ENCODE measurements at regions not wholly inside any gene's neighbourhood (a gene's known extent, or its start where the extent isn't known, plus 50 kb on each side); places are given as distances from the start of the nearest gene placed in this dataset.

DNA sequence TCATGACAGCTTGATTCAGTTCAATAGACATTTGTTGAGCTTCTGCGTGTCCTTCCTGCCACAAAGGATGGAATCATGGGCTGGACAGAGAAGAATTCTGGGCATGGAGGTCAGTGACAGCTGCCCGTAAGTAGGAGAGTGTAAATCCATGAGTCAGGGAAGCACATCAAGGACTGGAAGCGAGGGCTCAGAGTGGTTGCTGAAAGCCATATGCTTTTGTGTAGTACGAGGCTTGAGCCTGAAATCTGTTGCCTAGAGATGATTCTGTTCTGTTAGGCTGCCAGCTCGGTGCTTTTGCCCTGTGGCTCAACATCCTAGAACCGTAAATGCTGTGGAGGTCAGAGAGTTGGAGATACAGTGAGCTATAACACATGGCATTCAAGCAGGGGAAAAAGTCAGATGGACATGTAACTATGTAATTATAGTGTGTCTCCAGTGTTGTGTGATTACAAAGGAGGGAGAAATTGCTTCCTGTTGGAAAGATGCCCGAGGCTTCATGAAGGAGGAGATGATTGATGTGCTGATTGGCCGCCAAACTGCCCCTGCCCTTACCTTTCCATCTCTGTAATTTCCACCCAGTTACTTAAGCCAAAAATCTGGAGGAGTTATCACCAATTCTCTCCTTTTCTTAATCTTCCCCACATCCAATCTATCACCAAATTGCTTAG is 92.8 kb upstream of the CACNA1E start:
- no peak for DNase-seq (ENCODE audit: low spot score)

DNA sequence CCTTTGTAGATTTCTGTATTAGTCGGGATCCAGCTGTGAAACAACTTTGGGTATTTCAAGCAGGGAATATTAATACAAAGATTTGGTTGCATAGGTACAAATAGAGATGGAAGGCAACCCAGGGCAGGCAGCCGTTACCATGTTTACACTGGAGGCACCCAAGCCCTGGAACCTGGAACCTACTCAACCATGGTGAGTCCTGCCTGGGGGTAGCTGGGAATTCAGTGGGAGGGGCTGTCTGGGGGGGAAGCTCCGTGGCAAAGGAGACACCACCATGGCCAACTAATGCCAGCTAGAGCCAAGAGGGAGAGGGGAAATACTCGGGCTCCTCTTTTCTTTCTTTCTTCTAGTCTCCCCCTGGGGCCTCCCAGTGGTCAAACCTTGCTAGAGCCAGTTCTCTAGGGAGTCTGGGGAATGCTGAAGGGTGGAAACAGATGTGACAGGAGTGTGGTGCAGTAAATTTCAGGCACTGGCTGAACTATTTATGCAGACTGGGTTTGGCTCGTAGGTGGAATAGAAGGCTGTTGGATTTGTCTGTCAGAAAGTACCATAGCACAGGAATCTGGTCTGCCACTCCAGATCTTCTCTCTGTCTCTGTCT is 91.9 kb upstream of the CACNA1E start:
- no peak for DNase-seq (ENCODE audit: low spot score)

DNA sequence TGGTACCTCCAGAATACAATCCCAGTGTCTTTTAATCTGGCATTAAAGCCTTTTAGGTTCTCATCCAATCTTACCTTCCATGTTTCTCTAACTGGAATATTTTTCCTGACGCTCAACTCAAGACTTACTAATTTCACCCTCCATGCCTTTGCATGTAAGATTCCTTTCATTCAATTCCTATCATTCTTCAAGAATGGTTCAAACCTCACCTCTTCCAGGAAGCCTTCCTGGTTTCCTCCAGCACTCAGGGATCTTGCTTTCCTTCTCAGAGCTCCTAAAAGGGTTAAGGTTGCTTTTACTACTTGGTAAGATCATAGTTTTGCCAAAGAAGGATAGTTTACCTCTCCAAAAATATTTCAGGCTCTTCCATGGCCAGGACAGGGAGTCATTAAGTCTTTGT is 91.2 kb upstream of the CACNA1E start:
- DNase-seq (ENCODE audit: low spot score), result no peak

DNA sequence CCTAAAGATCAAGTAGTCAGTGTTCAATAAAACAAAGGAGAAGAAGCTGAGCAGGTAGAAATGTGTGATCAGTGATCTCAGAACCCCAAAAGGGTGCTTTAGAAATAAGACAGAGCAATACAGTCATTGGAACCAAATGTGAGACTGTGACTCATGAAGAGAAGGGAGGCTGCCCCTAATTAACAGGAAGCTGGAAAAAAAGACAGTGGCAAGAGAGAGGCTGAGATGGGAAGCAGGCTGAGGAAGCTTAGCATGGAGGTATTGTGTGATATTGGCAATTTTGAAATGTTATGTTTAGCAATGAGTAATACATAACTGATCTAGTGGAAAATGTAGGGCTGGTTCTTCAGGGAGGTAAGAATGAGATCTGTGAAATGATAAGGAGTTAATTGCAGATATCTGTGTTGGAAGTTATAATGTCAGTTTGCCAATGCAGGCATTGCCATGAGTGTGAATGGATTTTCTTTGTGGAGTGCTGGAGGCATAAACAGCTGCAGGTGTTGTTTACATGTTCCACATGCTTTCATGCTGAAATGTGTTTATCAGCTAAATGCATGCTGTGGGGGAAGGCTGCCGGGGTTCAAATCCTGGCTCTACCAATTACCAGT is 90.6 kb upstream of the CACNA1E start:
- DNase-seq (ENCODE audit: low spot score), result no peak

DNA sequence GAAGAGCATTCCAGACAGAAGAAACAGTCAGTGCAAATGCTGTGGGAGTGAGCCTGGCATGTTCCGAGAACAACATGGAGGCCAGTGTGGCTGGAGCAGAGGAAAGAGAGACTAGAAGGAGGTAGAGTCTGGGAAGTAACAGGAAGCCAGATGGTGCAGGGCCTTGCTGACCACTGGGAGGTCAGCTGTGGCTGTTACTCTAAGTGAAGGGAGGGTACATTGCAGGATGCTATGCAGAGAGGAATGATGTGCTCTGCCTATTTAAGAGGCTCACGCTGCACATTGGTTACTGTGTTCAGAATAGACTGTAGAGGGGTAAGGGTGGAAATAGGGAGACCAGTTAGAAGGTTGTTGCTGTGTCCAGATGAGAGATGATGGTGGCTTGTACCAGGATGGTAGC is 88.6 kb upstream of the CACNA1E start:
- DNase-seq (ENCODE audit: low spot score), result no peak

DNA sequence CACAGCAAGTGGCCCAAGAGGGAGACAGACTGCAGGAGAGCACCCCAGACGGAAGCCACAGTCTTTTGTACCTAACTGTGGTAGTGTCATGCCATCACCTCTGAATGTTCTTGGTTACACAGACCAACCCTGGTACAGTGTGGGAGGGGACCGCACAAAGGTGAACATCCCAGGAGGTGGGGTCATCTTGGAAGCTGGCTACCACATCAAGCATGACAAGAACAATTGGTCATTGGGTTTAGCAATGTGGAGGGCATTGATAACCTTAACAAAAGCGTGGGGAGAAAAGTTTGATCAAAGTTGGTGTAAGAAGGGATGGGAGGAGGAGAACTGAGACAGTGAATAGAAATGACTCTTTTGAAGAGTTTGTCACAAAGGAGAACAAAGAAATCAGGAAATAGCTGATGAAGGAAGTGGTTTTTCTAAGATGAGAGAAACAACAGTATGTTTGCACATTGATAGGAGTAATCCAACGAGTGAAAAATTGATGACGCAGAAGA is 87.1 kb upstream of the CACNA1E start:
- no peak for DNase-seq (ENCODE audit: low spot score)

DNA sequence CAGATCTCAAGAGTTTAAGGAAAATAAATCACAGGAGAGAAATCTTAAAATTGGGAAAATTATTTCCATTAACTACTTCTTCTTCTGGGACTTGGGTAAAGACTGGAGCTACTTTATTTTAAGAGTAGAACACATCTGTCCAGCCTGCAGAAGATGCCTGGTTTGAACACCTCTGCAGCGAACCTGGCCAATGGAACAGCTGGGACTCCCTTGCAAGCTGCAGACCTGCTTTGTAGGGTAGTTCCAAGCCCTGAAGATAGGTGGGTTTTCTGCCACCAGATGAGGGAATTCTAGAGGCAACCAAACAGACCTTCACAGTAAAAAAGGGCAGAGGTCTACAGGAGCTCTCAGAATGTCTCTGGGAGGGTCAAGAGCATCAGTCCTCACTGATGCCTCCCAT is 86.5 kb upstream of the CACNA1E start:
- no peak for DNase-seq (ENCODE audit: low spot score)

DNA sequence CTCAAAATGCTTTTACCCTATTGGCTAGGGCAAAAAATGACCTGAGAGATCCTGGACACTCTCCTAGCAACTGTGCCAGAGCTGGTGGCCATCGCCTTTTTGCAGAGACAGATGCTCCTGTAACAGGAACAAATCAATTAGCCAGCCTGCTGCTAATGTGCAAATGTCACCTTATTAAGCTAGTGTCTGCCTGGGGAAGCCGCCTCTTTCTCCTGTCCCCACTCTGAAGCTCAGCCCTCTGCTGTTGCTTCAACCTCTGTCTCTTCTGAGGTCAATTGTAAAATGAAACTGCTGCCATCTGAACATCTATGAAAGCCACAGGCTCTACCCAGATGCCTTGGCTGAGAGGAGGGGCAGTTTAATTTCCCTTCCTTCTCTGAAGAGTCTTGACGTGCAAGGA is 85.5 kb upstream of the CACNA1E start:
- DNase-seq (ENCODE audit: low spot score), result no peak

DNA sequence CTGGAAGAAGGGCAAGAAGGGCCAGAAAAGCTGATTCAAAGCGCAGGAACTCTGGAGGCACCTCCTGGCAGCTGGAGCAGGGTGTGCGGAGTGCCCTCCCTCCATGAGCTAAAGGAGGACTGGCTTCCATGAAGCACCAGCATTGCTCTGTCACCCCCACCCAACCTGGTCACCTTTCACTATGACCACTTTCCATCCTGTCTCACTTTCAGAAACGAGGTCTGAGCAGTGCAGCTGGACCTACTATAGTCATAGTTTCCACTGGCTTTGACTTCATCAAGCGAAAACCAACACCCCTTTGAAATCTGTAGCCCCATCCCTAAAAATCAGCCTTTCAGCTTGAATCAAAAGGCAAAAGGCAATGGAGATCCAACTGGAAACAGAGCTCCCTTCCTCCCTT is 84.8 kb upstream of the CACNA1E start:
- DNase-seq (ENCODE audit: low spot score), result no peak

DNA sequence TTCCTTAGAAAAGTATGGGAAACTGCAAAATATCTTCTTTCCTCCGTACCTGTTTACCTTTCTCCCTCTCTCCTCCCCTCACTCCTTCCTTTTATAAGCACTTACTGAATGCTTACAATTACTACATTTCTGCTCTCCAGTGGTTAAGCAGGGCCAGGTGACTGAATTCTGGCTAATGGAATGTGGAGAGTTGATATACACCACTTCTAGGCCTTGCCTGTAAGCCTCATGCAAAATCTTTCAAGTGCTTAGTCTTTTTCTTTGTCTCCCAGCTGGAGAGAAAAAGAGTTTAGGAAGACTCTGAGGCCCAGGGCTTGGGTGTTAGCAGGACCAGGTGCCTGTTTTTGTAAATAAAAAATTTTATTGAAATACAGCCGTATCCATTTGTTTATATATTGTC is 77.7 kb upstream of the CACNA1E start:
- DNase-seq (ENCODE audit: low spot score), result no peak

DNA sequence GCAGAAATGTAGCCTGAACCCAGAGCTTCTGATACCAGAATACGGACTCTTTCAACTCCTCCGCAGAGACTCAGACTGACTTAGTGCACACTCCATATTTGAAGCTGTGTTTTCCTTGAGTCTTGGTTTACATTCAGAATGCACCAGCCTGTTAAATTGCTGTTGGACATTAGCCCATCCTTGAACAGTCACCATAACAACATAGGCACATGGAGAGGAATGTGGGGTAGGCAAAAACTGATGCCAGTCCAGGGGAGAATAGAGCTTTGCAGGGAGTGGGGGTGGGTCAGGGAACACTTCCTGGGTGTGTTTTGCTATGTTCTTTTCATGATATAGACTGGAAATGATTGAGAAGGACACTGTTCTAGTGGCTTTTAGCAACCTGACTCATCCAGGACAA is 76.3 kb upstream of the CACNA1E start:
- DNase-seq (ENCODE audit: low spot score), result no peak

DNA sequence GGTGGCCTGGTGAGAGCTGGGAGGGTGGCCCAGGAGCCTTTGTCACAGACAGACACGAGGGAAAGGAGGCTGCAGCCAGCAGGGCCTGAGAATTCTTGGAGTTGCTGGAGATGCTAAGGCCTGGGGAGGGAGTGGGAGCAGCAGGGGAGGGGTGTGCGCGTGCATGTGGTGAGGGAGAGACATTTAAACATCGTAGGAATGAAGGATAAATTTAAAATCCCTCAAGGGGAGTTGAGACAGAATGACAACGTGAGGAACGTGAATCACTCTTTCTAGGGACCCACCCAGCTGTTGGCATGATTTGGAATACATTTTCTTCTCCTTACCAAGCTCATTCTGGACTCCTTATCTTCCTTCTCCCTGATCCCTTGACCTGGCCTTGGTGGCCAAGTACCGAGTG is 73.3 kb upstream of the CACNA1E start:
- no peak for DNase-seq (ENCODE audit: low spot score)

DNA sequence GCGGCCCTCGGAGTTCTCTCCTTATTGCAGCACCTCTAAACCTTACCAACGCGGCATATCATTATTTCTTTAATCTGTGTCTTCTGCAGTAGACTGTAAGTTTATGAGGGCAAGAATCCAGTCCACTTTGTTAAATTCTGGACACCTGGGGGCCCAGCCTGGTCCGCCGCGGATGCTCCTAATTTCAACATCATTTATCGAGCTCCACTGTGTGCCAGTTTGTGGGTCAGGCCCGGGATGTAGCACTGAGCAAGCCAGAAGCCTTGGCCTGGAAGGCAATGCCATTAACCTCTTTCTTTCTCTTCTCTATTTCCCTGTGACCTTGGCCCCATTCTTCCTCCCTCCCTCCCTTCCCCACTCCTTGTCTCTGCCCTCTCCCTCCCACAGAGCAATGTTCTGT is 70.6 kb upstream of the CACNA1E start:
- no peak for DNase-seq (ENCODE audit: low spot score)

DNA sequence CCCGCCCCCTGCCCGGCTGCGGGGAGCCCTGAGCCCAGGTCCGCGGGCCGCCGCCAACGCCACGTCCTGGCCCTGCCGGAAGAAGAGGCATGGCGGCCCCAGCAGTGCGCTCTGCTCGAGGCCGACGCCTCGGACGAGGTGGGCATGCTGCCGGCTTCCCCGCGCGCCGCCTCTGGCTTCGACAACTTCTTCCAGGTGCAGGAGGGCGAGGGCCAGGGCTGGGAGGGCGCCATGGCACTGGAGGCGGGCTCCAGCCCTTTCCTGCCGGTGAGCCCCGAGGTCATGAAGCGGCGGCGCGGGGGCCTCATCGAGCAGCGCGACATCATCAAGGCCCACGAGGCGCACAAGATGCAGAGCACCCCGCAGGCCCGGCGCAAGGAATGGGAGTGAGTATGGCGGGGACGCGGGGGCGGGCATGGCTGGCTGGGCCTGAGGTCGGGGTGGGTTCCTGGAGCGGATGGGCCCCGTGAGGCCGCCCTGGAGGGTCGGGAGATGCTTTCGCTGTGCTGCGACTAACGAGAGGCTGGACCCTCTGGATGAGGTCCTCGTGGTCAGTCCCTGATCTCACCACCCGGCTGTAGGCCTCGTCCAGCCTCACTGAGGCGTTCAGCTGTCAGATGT is 70.0 kb upstream of the CACNA1E start:
- no peak for DNase-seq (ENCODE audit: low spot score)

DNA sequence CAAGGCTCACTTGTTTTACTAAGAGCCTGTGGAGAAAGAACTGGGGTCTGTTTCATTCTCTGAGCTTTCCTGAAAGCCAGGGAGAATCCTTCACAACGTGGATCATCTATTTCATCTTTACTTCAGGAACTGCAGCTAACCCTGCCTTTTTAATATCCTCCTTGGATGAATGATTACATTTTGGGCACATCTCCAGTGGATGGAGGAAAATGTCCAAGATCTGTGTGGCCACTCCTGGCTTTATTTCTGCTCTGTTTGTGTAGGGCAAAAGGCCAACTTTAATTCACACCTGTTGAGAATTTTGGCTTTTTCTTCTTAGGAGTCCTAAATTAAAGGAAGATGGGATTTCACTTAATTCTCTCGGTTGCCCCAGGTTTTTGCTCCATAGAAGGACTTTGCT is 69.5 kb upstream of the CACNA1E start:
- DNase-seq (ENCODE audit: low spot score), result no peak

DNA sequence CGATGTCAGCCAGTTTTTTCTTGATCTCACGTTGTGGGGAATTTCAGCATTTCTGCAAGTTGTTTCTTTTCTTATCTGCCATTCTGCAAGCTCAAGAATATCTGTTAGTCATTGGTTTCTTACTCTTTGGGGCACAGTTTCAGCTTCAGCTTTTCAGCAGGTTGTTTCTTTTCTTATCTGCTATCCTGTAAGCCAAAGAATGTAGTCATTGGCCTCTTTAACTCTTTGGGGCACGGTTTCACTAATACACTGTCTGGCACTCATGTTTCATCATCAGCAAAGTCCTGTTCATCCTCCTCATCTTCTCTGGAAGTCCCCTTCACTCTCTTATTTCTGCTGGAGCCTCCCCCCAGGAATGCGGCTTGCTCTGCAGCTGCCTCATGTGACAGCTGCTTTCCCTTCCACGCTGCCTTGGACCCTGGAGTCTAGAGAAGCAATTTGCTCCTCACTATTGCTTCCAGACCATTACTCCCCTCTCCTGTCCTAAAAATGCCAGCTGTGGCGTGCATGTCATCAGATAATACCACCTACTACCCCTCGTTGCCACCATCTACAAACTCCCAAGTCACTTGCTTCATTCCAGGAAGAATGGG is 67.0 kb upstream of the CACNA1E start:
- no peak for DNase-seq (ENCODE audit: low spot score)

DNA sequence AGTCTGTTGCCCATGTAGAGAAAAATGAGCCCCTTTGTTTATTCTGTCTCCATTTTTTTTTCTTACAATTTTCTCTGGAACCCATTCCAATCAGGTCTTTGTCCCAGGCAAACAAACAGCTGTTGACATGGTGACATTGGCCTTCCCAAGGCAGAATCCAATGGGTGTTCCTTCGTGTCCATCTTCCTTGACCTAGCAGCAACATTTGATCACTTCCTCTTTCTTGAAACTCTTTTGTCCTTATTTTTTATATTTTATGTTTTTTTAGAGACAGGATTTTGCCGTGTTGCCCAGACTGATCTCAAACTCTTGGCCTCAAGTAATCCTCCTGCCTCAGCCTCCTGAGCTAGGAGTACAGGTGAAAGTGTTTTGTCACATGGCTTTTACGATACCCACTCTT is 65.4 kb upstream of the CACNA1E start:
- no peak for DNase-seq (ENCODE audit: low spot score)

DNA sequence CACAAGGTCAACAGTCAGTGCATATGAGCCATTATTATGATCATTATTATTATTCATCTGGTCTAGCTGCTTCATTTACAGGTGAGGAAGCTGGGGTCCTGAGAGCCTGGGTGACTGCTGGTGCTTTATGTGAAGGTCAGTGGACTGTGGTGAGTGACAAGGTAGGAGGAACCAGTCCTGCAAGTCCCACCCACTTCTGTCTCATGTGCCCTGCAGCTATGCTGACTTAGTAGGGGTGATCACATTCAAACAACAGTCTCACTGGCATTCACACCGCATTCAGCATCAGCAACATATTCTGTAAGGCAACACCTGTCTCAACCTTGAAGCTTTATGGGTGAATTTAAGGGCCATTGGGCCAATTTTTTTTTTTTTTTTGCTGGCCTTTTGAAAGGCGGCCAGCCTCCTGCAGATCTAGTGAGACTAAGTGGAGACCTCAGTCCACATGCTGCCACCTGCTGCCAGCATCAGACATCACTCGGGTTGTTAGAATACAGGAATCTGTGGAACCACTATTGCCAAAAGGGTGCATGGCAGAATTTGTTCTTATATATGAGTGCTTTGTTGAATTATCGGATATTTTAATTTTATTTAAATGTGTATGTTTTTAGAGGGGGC is 59.9 kb upstream of the CACNA1E start:
- no peak for DNase-seq (ENCODE audit: low spot score)

DNA sequence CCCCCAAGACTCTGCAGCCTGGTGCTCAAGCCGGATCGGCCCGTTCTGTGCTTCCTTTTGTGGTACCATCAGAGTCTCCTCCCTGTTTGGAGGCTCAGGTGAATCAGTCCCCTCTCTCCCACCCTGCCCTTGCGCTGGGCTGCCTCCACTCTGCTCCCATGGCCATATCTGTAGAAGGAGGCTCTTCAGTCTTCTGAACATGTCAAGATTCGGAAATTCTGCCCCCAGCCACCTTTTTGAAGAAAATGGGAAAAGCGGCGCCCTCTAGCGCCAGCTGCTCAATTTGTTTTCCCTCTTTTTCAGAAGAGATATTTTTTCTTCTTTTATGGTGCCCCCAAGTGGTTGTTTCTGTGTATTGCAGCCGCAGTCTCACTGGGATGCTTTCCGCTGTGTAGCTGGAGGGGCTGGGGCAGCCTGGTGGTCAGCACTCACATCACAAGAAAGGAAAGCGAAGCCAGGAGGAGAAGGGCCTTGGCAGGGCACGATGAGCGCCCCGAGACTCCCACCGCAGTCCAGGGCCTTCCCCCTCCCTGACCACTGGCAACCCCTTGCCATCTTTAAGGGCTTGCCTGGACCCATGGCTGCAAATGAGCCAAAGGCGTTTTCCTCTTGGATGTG is 58.4 kb upstream of the CACNA1E start:
- peak; percentile 72 for DNase-seq (ENCODE audit: low spot score)

DNA sequence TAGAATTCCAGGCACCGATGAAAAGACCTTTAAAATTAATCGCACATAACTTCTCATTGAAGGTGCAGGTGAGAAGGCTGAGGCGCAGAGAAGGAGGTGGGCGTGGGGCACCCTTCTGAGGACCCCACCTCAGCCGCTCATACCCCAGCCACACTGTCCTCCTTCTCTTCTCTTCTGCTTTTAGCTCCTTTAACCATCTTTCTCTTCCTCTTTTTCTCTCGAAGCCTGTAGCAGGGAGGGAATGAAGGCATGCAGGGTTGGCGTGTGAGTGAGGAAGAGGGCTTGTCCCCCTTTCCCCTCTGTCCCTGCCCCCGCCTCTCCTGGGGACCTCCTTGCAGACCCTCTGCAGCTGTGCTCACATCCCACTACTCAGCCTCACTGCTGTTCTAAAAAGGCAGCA is 57.8 kb upstream of the CACNA1E start:
- DNase-seq (ENCODE audit: low spot score), result no peak

DNA sequence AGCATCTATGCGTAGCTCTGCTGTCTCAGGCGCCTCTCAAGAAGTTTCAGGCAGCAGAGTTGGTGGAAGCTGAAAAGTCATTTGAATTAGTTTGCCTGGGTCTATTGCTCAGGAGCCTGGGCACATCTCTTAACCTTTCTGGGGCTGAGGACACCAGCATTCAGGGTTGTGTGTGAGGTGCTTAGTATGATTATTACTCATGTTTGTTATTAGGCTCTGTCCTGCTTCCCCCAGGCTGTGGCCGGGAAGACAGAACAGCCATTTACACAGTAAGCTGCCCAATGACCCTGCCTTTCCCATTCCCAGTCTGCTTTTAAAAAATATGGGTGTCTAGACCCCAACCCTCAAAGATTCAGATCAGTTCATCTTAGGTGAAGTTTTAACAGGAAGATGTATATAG is 53.9 kb upstream of the CACNA1E start:
- no peak for DNase-seq (ENCODE audit: low spot score)

All from hematopoietic multipotent progenitor cell treated with erythropoietin and hydrocortisone succinate and interleukin-3 and kit ligand, for 15 days (in vitro differentiated cells).